B cell (primary cell): ENCODE measurements at regions not wholly inside any gene's neighbourhood (a gene's known extent, or its start where the extent isn't known, plus 50 kb on each side); places are given as distances from the start of the nearest gene placed in this dataset.

ENCODE experiments used
- CTCF ChIP-seq: fragments of 200-600 bp; IDR thresholded peaks from one replicate; pipeline ENCODE4 v1.8.0; 2022; ENCODE audit warnings: antibody characterized with exemption, mild to moderate bottlenecking
- EZH2 ChIP-seq: IDR thresholded peaks from 2 replicates; pipeline ENCODE4 v1.6.1; 2012; ENCODE audit warnings: borderline replicate concordance, low read depth, mild to moderate bottlenecking, moderate library complexity, low read length; ENCODE audit not compliant: insufficient read depth, poor library complexity, severe bottlenecking

- TF ChIP-seq CTCF: no peak
- TF ChIP-seq EZH2: no peak
These were observed 615.1 kb downstream of the CCER1 start for GRCh38 chr12:90339837-90340236.
